HG03103 (cell line): ENCODE measurements at regions not wholly inside any gene's neighbourhood (a gene's known extent, or its start where the extent isn't known, plus 50 kb on each side); places are given as distances from the start of the nearest gene placed in this dataset.
"Not testable (repeated sequence)": the region's sequence is repeated elsewhere in the genome, so short reads cannot be mapped to it uniquely, and the experiment has no call there.

Source experiments
- ATAC-seq: cut with Tn5 transposase; IDR thresholded peaks from one replicate; pipeline ENCODE4 v1.9.1; 2021; ENCODE audit warnings: low read depth; ENCODE audit not compliant: unreplicated experiment

GRCh38 chr20:22814471-22815205, 220.5 kb upstream of the SSTR4 start:
- ATAC-seq: no peak

- ATAC-seq: no peak
These were observed 219.9 kb upstream of the SSTR4 start for GRCh38 chr20:22815206-22815551.

- ATAC-seq: no peak
These were observed 219.4 kb upstream of the SSTR4 start for GRCh38 chr20:22815603-22816315.

- ATAC-seq: no peak
These were observed 216.5 kb upstream of the SSTR4 start for GRCh38 chr20:22818636-22819035.

- ATAC-seq: no peak
These were observed 216.0 kb upstream of the SSTR4 start for GRCh38 chr20:22819112-22819511.

GRCh38 chr20:22819784-22820183, 215.3 kb upstream of the SSTR4 start:
- ATAC-seq: no peak

GRCh38 chr20:22821081-22821727, 213.9 kb upstream of the SSTR4 start:
- ATAC-seq: no peak

- ATAC-seq: no peak
These were observed 213.3 kb upstream of the SSTR4 start for GRCh38 chr20:22821796-22822195.

- no peak for ATAC-seq
These were observed 212.0 kb upstream of the SSTR4 start for GRCh38 chr20:22823119-22823518.

GRCh38 chr20:22824077-22824476, 211.0 kb upstream of the SSTR4 start:
- no peak for ATAC-seq

GRCh38 chr20:22825076-22825475, 210.0 kb upstream of the SSTR4 start:
- no peak for ATAC-seq

- no peak for ATAC-seq
These were observed 209.6 kb upstream of the SSTR4 start for GRCh38 chr20:22825546-22825945.

- ATAC-seq: no peak
These were observed 208.5 kb upstream of the SSTR4 start for GRCh38 chr20:22826306-22827230.

GRCh38 chr20:22827916-22828315, 207.2 kb upstream of the SSTR4 start:
- no peak for ATAC-seq

- no peak for ATAC-seq
These were observed 205.8 kb upstream of the SSTR4 start for GRCh38 chr20:22829356-22829755.

GRCh38 chr20:22830138-22830537, 205.0 kb upstream of the SSTR4 start:
- ATAC-seq: no peak

GRCh38 chr20:22830715-22831114, 204.4 kb upstream of the SSTR4 start:
- not testable (repeated sequence) for ATAC-seq

GRCh38 chr20:22833851-22834250, 201.3 kb upstream of the SSTR4 start:
- ATAC-seq: no peak

- ATAC-seq: no peak
These were observed 200.4 kb upstream of the SSTR4 start for GRCh38 chr20:22834651-22835256.

GRCh38 chr20:22836211-22836610, 198.9 kb upstream of the SSTR4 start:
- ATAC-seq: no peak
